B cell (primary cell): ENCODE measurements at regions not wholly inside any gene's neighbourhood (a gene's known extent, or its start where the extent isn't known, plus 50 kb on each side); places are given as distances from the start of the nearest gene placed in this dataset.

Source experiments
- ATAC-seq: fragments of 200-7000 bp; cut with Tn5 transposase; one replicate; pipeline ENCODE4 v1.10.0; 2021; ENCODE audit warnings: low read depth, mild to moderate bottlenecking, moderate number of reproducible peaks, moderate library complexity
- CTCF ChIA-PET: fragments of 350-600 bp; sonication (Branson Sonifier 250); formaldehyde crosslinking; loops from one replicate; lab custom pipeline; 2021; ENCODE audit warnings: antibody characterized with exemption, inconsistent platforms; lab: Charles Lee
- POLR2A ChIA-PET: fragments of 350-600 bp; sonication (Branson Sonifier 250); formaldehyde crosslinking; loops from one replicate; lab custom pipeline; 2021; ENCODE audit warnings: antibody characterized with exemption; lab: Charles Lee
- DNase-seq: peaks from one replicate; pipeline ENCODE4 v3.0.0; 2013
- H2AFZ ChIP-seq: 2 replicates; pipeline ENCODE4 v1.6.1; 2012; ENCODE audit warnings: mild to moderate bottlenecking, low read depth, low read length; ENCODE audit not compliant: insufficient read depth, poor library complexity, severe bottlenecking
- H3K27ac ChIP-seq, 2 donors: 1 replicate in 1 of 2; 2 replicates in 1 of 2; pipeline ENCODE4 v1.5.1; 2012 to 2013; ENCODE audit warnings: low read length in 2 of 2, mild to moderate bottlenecking in 2 of 2, moderate library complexity in 1 of 2
- H3K27me3 ChIP-seq, 4 experiments: fragments of 200-600 bp in 1 of 4; sonication (generic) in 1 of 4; replicated peaks in 1 of 4; 1 replicate in 2 of 4; 2 replicates in 2 of 4; pipeline versions ENCODE4 v1.6.1 to v1.7.0; 2013 to 2016; ENCODE audit warnings: low read length in 3 of 4, mild to moderate bottlenecking in 2 of 4, mixed read lengths in 1 of 4, moderate library complexity in 1 of 4; ENCODE audit not compliant: insufficient read depth in 4 of 4, control insufficient read depth in 3 of 4; ENCODE audit errors: control extremely low read depth in 1 of 4
- H3K36me3 ChIP-seq, 2 experiments: replicated peaks in 1 of 2; 1 replicate in 1 of 2; 2 replicates in 1 of 2; pipeline versions ENCODE4 v1.6.1 to v1.7.1; 2013; ENCODE audit warnings: low read length in 1 of 2; ENCODE audit not compliant: insufficient read depth in 2 of 2, control insufficient read depth in 1 of 2; ENCODE audit errors: control extremely low read depth in 1 of 2, extremely low read depth in 1 of 2
- H3K4me1 ChIP-seq, 2 donors: fragments of 200-600 bp in 1 of 2; sonication (generic) in 1 of 2; 1 replicate in 1 of 2; 2 replicates in 1 of 2; pipeline versions ENCODE4 v1.5.1 to v1.6.1; 2013 to 2017; ENCODE audit warnings: low read length in 2 of 2; ENCODE audit not compliant: control insufficient read depth in 2 of 2, insufficient read depth in 2 of 2
- H3K4me2 ChIP-seq: replicated peaks from 2 replicates; pipeline ENCODE3; 2012; ENCODE audit warnings: mild to moderate bottlenecking, low read depth, low read length; ENCODE audit not compliant: poor library complexity, severe bottlenecking
- H3K4me3 ChIP-seq, 5 experiments: fragments of 200-600 bp in 1 of 5; sonication (generic) in 1 of 5; 1 replicate in 3 of 5; 2 replicates in 2 of 5; pipeline versions ENCODE4 v1.5.1 to v1.7.0; 2011 to 2016; ENCODE audit warnings: low read length in 4 of 5, mild to moderate bottlenecking in 4 of 5, low read depth in 2 of 5, control low read depth in 1 of 5, moderate library complexity in 1 of 5; ENCODE audit not compliant: insufficient read depth in 1 of 5; ENCODE audit errors: control extremely low read depth in 1 of 5, extremely low read depth in 1 of 5
- H3K79me2 ChIP-seq: fragments of 200-600 bp; sonication (generic); one replicate; pipeline ENCODE4 v1.6.0; 2016; ENCODE audit warnings: low read length; ENCODE audit not compliant: control insufficient read depth, insufficient read depth
- H3K9ac ChIP-seq: fragments of 200-600 bp; sonication (generic); 2 replicates; pipeline ENCODE4 v1.6.1; 2017; ENCODE audit warnings: mild to moderate bottlenecking, low read length, moderate library complexity
- H3K9me3 ChIP-seq, 3 donors: one replicate each; pipeline versions ENCODE4 v1.6.1 to v1.7.1; 2013; ENCODE audit warnings: low read length in 2 of 3; ENCODE audit not compliant: control insufficient read depth in 2 of 3, insufficient read depth in 1 of 3; ENCODE audit errors: control extremely low read depth in 1 of 3
- H4K20me1 ChIP-seq: 2 replicates; pipeline ENCODE4 v1.6.0; 2012; ENCODE audit warnings: mild to moderate bottlenecking, low read length; ENCODE audit not compliant: insufficient read depth, control insufficient read depth, poor library complexity, severe bottlenecking
- H3K27ac Mint-ChIP-seq: one replicate; pipeline ENCODE4 v1.8.0; 2021; ENCODE audit warnings: mixed read lengths
- H3K27me3 Mint-ChIP-seq: one replicate; pipeline ENCODE4 v1.8.0; 2021; ENCODE audit warnings: mixed read lengths
- H3K4me1 Mint-ChIP-seq: one replicate; pipeline ENCODE4 v1.8.0; 2021; ENCODE audit warnings: mixed read lengths
- H3K4me3 Mint-ChIP-seq: one replicate; pipeline ENCODE4 v1.8.0; 2021; ENCODE audit warnings: mixed read lengths
- H3K9me3 Mint-ChIP-seq: one replicate; pipeline ENCODE4 v1.8.0; 2022; ENCODE audit warnings: mixed read lengths; ENCODE audit not compliant: insufficient read depth
- EZH2 ChIP-seq: IDR thresholded peaks from 2 replicates; pipeline ENCODE4 v1.6.1; 2012; ENCODE audit warnings: borderline replicate concordance, low read depth, mild to moderate bottlenecking, moderate library complexity, low read length; ENCODE audit not compliant: insufficient read depth, poor library complexity, severe bottlenecking
- WGBS: methylation state at CpG from one replicate; pipeline ENCODE4 v1.1.5; 2013; ENCODE audit warnings: missing lambda C conversion rate; ENCODE audit not compliant: insufficient coverage; 5-methylcytosine and 5-hydroxymethylcytosine counted together
- intact Hi-C: fragments of 100-400 bp; cut with micrococcal nuclease; formaldehyde crosslinking; loops from one replicate; pipeline ENCODE4 v1.10.0; 2022
- TF ChIP-seq, protein P1 (sequence below): fragments of 200-600 bp; IDR thresholded peaks from one replicate; pipeline ENCODE4 v1.8.0; 2022; ENCODE audit warnings: antibody characterized with exemption, mild to moderate bottlenecking

DNA sequence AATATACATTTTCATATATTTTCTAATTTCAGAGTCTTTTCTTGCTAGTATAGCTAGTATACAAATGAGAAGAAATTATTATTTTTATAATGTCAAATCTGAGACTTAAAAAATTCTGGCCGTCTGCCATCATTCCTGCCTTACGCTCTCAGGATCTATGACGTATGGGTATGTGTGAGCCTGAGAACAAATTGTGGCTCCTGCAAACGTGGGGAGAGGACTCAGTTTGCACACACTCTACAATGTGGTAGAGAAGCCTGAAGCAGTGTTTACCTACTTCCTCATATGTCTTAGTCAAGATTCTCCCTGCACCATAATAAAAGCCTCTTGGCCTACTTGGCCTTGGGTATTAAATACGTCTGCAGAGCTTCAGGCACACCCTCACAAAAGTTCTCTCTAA lies 825.4 kb downstream of the SEMA5A start:
- peaks cover 2% of the 10 kb centered on the region for H3K9me3 Mint-ChIP-seq
- 80% methylated on average over 3 of the region's 5 CpGs for WGBS
- ATAC-seq (no peak), DNase-seq (no peak)
- H3K27ac Mint-ChIP-seq: no peak overlapping the region
- no peak overlapping the region for H3K4me3 Mint-ChIP-seq
- Histone ChIP-seq H3K4me3 (no peak overlapping the region), H3K27ac (no peak overlapping the region), H3K9me3 (no peaks in the 10 kb centered on the region), H3K4me1 (no peaks in the 10 kb centered on the region), H3K4me2 (no peak overlapping the region), H3K79me2 (no peaks in the 10 kb centered on the region), H3K27me3 (no peaks in the 10 kb centered on the region), H4K20me1 (no peaks in the 10 kb centered on the region), H3K36me3 (no peaks in the 10 kb centered on the region), H2AFZ (no peak overlapping the region), H3K9ac (no peak overlapping the region)
- CTCF ChIA-PET: no interaction called here
- no peaks in the 10 kb centered on the region for H3K4me1 Mint-ChIP-seq
- intact Hi-C loops: no loop called here
- H3K27me3 Mint-ChIP-seq: no peaks in the 10 kb centered on the region
- TF ChIP-seq EZH2: no peak
- TF ChIP-seq, protein P1, sequence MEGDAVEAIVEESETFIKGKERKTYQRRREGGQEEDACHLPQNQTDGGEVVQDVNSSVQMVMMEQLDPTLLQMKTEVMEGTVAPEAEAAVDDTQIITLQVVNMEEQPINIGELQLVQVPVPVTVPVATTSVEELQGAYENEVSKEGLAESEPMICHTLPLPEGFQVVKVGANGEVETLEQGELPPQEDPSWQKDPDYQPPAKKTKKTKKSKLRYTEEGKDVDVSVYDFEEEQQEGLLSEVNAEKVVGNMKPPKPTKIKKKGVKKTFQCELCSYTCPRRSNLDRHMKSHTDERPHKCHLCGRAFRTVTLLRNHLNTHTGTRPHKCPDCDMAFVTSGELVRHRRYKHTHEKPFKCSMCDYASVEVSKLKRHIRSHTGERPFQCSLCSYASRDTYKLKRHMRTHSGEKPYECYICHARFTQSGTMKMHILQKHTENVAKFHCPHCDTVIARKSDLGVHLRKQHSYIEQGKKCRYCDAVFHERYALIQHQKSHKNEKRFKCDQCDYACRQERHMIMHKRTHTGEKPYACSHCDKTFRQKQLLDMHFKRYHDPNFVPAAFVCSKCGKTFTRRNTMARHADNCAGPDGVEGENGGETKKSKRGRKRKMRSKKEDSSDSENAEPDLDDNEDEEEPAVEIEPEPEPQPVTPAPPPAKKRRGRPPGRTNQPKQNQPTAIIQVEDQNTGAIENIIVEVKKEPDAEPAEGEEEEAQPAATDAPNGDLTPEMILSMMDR: no peak
- POLR2A ChIA-PET: no interaction called here

DNA sequence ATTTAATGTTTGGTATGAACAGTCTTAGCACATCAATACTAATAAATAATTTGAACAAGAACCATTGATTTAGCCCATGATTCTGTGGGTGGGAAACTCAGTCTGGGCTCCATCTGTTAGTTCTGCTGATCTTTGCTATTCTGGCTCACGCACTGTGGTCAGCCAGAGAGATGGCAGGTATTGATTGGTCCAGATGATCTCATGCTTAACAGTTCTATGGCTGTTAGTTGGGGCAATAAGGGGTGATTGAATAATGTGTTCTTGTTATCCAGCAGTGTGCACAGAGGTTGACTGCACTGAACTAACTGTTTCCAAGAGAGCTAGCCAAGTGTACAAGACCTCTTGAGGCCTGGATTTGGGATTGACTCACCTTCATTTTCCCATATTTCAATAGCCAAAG lies 824.3 kb downstream of the SEMA5A start:
- no peaks in the 10 kb centered on the region for H3K4me1 ChIP-seq
- H4K20me1 ChIP-seq: no peaks in the 10 kb centered on the region

More for the DNA sequence above, 824.3 kb downstream of the SEMA5A start:
- CTCF ChIA-PET: no interaction called here
- no peaks in the 10 kb centered on the region for H3K79me2 ChIP-seq
- no peak overlapping the region for H3K4me2 ChIP-seq
- H3K9ac ChIP-seq: no peak overlapping the region
- no peaks in the 10 kb centered on the region for H3K27me3 ChIP-seq
- H3K36me3 ChIP-seq: no peaks in the 10 kb centered on the region
- intact Hi-C loops: no loop called here
- no peak overlapping the region for H3K4me3 Mint-ChIP-seq
- POLR2A ChIA-PET: no interaction called here
- H3K27me3 Mint-ChIP-seq: no peaks in the 10 kb centered on the region
- no peak overlapping the region for H3K4me3 ChIP-seq
- ATAC-seq (no peak), DNase-seq (no peak)
- no peak for TF ChIP-seq EZH2
- TF ChIP-seq, protein P1: no peak
- peaks cover 0 to 4% (median 0%) of the 10 kb centered on the region in 3 donors for H3K9me3 ChIP-seq
- H3K9me3 Mint-ChIP-seq: peaks cover 2% of the 10 kb centered on the region
- 83% methylated on average over 1 of the region's 1 CpG for WGBS
- no peak overlapping the region for H2AFZ ChIP-seq
- H3K27ac ChIP-seq: no peak overlapping the region
- no peaks in the 10 kb centered on the region for H3K4me1 Mint-ChIP-seq
- H3K27ac Mint-ChIP-seq: no peak overlapping the region
